ENCODE measurements at regions not wholly inside any gene's neighbourhood (a gene's known extent, or its start where the extent isn't known, plus 50 kb on each side); places are given as distances from the start of the nearest gene placed in this dataset.
"Not testable (repeated sequence)": the region's sequence is repeated elsewhere in the genome, so short reads cannot be mapped to it uniquely, and the experiment has no call there.

DNA sequence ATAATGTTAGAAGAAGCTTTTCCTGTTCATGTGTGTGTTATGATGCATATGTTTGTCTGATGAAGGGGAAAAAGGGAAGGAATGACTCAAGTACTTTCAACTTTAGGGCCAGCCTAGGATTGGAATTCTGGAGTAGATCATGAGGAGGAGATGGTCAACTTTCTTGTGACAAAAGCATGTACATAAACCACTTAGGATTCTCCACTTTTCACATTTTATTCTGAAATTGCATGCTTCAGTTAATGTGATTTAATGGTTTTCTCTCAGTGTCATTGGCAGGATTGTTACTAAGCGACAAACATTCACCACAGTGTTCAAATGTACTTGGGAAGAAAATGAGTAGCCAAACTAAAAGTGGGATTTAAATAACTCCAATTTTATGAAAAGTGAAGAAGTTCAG, 80.1 kb downstream of the UTRN start:
- no peak overlapping the region for H3K4me2 ChIP-seq (ENCODE audit: low read depth, low read length)
- no peaks in the 10 kb centered on the region for H3K4me1 ChIP-seq (ENCODE audit: low read length)
- no peaks in the 10 kb centered on the region for H3K9me3 ChIP-seq (replicated peaks; ENCODE audit: insufficient read depth, low read length)
- TF ChIP-seq CTCF (IDR thresholded peaks at IDR 0.05; ENCODE audit: low read length), result no peak
- no peak for TF ChIP-seq EZH2 (optimal IDR thresholded peaks at IDR 0.05; ENCODE audit: low read depth, low read length)
- no peak for TF ChIP-seq EZH2phosphoT487 (IDR thresholded peaks at IDR 0.05; ENCODE audit: low read length)
- DNase-seq, result no peak
- H3K36me3 ChIP-seq (replicated peaks; ENCODE audit: insufficient read depth, low read length), result no peaks in the 10 kb centered on the region
- H3K9ac ChIP-seq (ENCODE audit: low read length), result no peak overlapping the region
- no peak overlapping the region for H2AFZ ChIP-seq (ENCODE audit: low read length)
- no peaks in the 10 kb centered on the region for H3K27me3 ChIP-seq (replicated peaks; ENCODE audit: insufficient read depth, low read length)
- no peaks in the 10 kb centered on the region for H3F3A ChIP-seq (ENCODE audit: insufficient read depth, low read length)
- no peaks in the 10 kb centered on the region for H3K9me2 ChIP-seq (replicated peaks; ENCODE audit: insufficient read depth, low read length)
- H3K79me2 ChIP-seq (ENCODE audit: low read length), result peaks cover 7% of the 10 kb centered on the region
- H3K4me3 ChIP-seq (ENCODE audit: low read length), result no peak overlapping the region
- no peaks in the 10 kb centered on the region for H4K20me1 ChIP-seq (ENCODE audit: insufficient read depth, low read length)
- H3K27ac ChIP-seq (ENCODE audit: low read length), result no peak overlapping the region

DNA sequence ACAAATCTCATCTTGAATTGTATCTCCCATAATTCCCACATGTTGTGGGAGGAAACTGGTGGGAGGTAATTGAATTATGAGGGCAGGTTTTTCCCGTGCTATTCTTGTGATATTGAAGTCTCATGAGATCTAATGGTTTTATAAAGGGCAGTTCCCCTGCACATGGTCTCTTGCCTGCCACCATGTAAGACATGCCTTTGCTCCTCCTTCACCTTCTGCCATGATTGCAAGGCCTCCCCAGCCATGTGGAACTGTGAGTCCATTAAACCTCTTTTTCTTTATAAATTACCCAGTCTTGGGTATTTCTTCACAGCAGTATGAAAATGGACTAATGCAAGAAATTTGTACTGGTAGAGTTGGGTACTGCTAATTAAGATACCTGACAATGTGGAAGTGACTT, 84.6 kb downstream of the UTRN start:
- not testable (repeated sequence) for H3K36me3 ChIP-seq (replicated peaks; ENCODE audit: insufficient read depth, low read length); H3K9me3 ChIP-seq (replicated peaks; ENCODE audit: insufficient read depth, low read length); H3K9me2 ChIP-seq (replicated peaks; ENCODE audit: insufficient read depth, low read length); H3F3A ChIP-seq (ENCODE audit: insufficient read depth, low read length); H4K20me1 ChIP-seq (ENCODE audit: insufficient read depth, low read length); H3K27me3 ChIP-seq (replicated peaks; ENCODE audit: insufficient read depth, low read length); H3K4me3 ChIP-seq (ENCODE audit: low read length); H3K4me2 ChIP-seq (ENCODE audit: low read depth, low read length); H3K4me1 ChIP-seq (ENCODE audit: low read length); H3K27ac ChIP-seq (ENCODE audit: low read length); H2AFZ ChIP-seq (ENCODE audit: low read length); DNase-seq; H3K9ac ChIP-seq (ENCODE audit: low read length); H3K79me2 ChIP-seq (ENCODE audit: low read length)

DNA sequence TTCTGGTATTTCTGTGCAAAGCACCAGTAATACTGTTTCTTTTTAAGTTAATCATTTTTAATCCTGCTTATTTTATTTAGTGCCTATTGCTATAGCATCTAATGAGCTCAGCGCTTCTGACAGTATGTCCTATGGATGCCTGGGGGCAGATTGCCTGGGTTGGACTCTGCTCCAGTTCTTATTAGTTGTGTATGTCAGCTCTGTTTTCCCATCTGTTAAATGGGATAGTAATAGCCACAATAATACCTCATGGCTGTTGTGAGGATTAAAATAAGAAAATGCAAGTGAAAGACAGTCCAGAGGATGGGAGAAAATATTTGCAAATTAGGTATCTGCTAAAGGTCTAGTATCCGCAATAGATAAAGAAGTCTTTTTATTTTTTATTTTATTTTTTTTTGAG, 87.0 kb downstream of the UTRN start:
- Histone ChIP-seq H3F3A (ENCODE audit: insufficient read depth, low read length) (no peaks in the 10 kb centered on the region), H3K9ac (ENCODE audit: low read length) (no peak overlapping the region), H3K4me1 (ENCODE audit: low read length) (no peaks in the 10 kb centered on the region), H3K4me3 (ENCODE audit: low read length) (no peak overlapping the region), H3K9me2 (replicated peaks; ENCODE audit: insufficient read depth, low read length) (no peaks in the 10 kb centered on the region), H2AFZ (ENCODE audit: low read length) (no peak overlapping the region), H3K79me2 (ENCODE audit: low read length) (no peaks in the 10 kb centered on the region), H3K9me3 (replicated peaks; ENCODE audit: insufficient read depth, low read length) (no peaks in the 10 kb centered on the region), H3K27me3 (replicated peaks; ENCODE audit: insufficient read depth, low read length) (no peaks in the 10 kb centered on the region), H3K27ac (ENCODE audit: low read length) (no peak overlapping the region), H3K36me3 (replicated peaks; ENCODE audit: insufficient read depth, low read length) (no peaks in the 10 kb centered on the region), H3K4me2 (ENCODE audit: low read depth, low read length) (no peak overlapping the region), H4K20me1 (ENCODE audit: insufficient read depth, low read length) (no peaks in the 10 kb centered on the region)
- no peak for TF ChIP-seq CTCF (IDR thresholded peaks at IDR 0.05; ENCODE audit: low read length)
- no peak for TF ChIP-seq EZH2phosphoT487 (IDR thresholded peaks at IDR 0.05; ENCODE audit: low read length)
- no peak for TF ChIP-seq EZH2 (optimal IDR thresholded peaks at IDR 0.05; ENCODE audit: low read depth, low read length)
- DNase-seq, result no peak

- H3K27me3 ChIP-seq (replicated peaks; ENCODE audit: insufficient read depth, low read length), result no peaks in the 10 kb centered on the region
- H3F3A ChIP-seq (ENCODE audit: insufficient read depth, low read length), result no peaks in the 10 kb centered on the region
- no peak overlapping the region for H3K9ac ChIP-seq (ENCODE audit: low read length)
- H3K4me3 ChIP-seq (ENCODE audit: low read length), result no peak overlapping the region
- H3K36me3 ChIP-seq (replicated peaks; ENCODE audit: insufficient read depth, low read length), result no peaks in the 10 kb centered on the region
- no peaks in the 10 kb centered on the region for H3K4me1 ChIP-seq (ENCODE audit: low read length)
- H2AFZ ChIP-seq (ENCODE audit: low read length), result no peak overlapping the region
- H3K79me2 ChIP-seq (ENCODE audit: low read length), result no peaks in the 10 kb centered on the region
- TF ChIP-seq EZH2phosphoT487 (IDR thresholded peaks at IDR 0.05; ENCODE audit: low read length) (no peak), CTCF (IDR thresholded peaks at IDR 0.05; ENCODE audit: low read length) (no peak), EZH2 (optimal IDR thresholded peaks at IDR 0.05; ENCODE audit: low read depth, low read length) (no peak)
- no peaks in the 10 kb centered on the region for H3K9me2 ChIP-seq (replicated peaks; ENCODE audit: insufficient read depth, low read length)
- no peak overlapping the region for H3K4me2 ChIP-seq (ENCODE audit: low read depth, low read length)
- no peaks in the 10 kb centered on the region for H4K20me1 ChIP-seq (ENCODE audit: insufficient read depth, low read length)
- no peak overlapping the region for H3K27ac ChIP-seq (ENCODE audit: low read length)
- DNase-seq, result no peak
- H3K9me3 ChIP-seq (replicated peaks; ENCODE audit: insufficient read depth, low read length), result no peaks in the 10 kb centered on the region
These were observed 87.8 kb downstream of the UTRN start for GRCh38 chr6:144372611-144373594.

DNA sequence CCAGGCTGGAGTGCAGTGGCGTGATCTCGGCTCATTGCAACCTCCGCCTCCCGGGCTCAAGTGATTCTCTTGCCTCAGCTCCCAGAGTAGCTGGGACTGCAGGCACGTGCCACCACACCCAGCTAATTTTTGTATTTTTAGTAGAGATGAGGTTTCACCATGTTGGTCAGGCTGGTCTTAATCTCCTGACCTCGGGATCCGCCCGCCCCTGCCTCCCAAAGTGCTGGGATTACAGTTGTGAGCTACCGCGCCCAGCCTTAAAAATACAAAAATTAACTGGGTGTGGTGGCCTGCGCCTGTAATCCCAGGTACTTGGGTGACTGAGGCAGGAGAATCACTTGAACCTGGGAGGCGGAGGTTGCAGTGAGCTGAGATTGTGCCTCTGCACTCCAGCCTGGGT, 89.4 kb downstream of the UTRN start:
- not testable (repeated sequence) for H2AFZ ChIP-seq (ENCODE audit: low read length); H3K9ac ChIP-seq (ENCODE audit: low read length); H3K4me2 ChIP-seq (ENCODE audit: low read depth, low read length); H3K27me3 ChIP-seq (replicated peaks; ENCODE audit: insufficient read depth, low read length); H3K36me3 ChIP-seq (replicated peaks; ENCODE audit: insufficient read depth, low read length); H3K79me2 ChIP-seq (ENCODE audit: low read length); H3K4me1 ChIP-seq (ENCODE audit: low read length); H3K27ac ChIP-seq (ENCODE audit: low read length); DNase-seq; H3K9me3 ChIP-seq (replicated peaks; ENCODE audit: insufficient read depth, low read length); H4K20me1 ChIP-seq (ENCODE audit: insufficient read depth, low read length); H3K9me2 ChIP-seq (replicated peaks; ENCODE audit: insufficient read depth, low read length); H3K4me3 ChIP-seq (ENCODE audit: low read length); H3F3A ChIP-seq (ENCODE audit: insufficient read depth, low read length)
